BJ (cell line): ENCODE measurements at regions not wholly inside any gene's neighbourhood (a gene's known extent, or its start where the extent isn't known, plus 50 kb on each side); places are given as distances from the start of the nearest gene placed in this dataset.

Experiments used
- CTCF ChIA-PET: fragments of 350-600 bp; formaldehyde crosslinking; extraction: SDS; loops from one replicate; lab custom pipeline; 2021; ENCODE audit warnings: antibody characterized with exemption, inconsistent platforms; lab: Yijun Ruan, JAX
- POLR2A ChIA-PET: fragments of 300-600 bp; sonication (Branson Sonifier 250); formaldehyde crosslinking; extraction: SDS; loops from one replicate; lab custom pipeline; 2021; ENCODE audit warnings: antibody characterized with exemption; lab: Charles Lee
- DNase-seq: peaks from one replicate; pipeline ENCODE4 v3.0.0-alpha.2; 2011; ENCODE audit warnings: low read depth
- H3K27me3 ChIP-seq: 2 replicates; pipeline ENCODE4 v1.6.0; 2011; ENCODE audit warnings: low read length; ENCODE audit not compliant: control insufficient read depth, insufficient read depth
- H3K36me3 ChIP-seq: 2 replicates; pipeline ENCODE4 v1.5.1; 2011; ENCODE audit warnings: low read length; ENCODE audit not compliant: control insufficient read depth, insufficient read depth
- H3K4me3 ChIP-seq: 2 replicates; pipeline ENCODE4 v1.5.1; 2011; ENCODE audit warnings: low read depth, mild to moderate bottlenecking, control low read depth, low read length
- TF ChIP-seq, protein P1 (sequence below): IDR thresholded peaks from 2 replicates; pipeline ENCODE4 v1.5.1; 2011; ENCODE audit warnings: low read depth, mild to moderate bottlenecking, control low read depth, inconsistent platforms, low read length, moderate library complexity; ENCODE audit not compliant: insufficient read depth

DNA sequence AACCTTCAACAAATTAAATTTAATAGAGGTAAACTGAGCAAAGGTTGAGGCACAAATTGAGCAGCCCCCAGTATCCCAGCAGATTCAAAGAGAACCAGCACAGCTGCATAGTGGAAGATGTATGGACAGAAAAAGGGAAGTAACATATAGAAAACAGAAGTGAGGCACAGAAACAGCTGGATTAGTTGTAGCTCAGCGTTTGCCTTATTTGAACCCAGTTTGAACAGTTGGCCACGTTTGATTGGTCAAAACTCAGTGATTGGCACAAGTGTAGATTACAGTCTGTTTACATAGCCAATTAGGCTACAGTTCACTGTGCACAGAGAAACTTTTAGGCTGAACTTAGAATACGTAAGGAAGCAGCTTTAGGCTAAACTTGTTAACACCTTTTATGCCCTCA, 315.5 kb downstream of the RMST start:
- TF ChIP-seq, protein P1, sequence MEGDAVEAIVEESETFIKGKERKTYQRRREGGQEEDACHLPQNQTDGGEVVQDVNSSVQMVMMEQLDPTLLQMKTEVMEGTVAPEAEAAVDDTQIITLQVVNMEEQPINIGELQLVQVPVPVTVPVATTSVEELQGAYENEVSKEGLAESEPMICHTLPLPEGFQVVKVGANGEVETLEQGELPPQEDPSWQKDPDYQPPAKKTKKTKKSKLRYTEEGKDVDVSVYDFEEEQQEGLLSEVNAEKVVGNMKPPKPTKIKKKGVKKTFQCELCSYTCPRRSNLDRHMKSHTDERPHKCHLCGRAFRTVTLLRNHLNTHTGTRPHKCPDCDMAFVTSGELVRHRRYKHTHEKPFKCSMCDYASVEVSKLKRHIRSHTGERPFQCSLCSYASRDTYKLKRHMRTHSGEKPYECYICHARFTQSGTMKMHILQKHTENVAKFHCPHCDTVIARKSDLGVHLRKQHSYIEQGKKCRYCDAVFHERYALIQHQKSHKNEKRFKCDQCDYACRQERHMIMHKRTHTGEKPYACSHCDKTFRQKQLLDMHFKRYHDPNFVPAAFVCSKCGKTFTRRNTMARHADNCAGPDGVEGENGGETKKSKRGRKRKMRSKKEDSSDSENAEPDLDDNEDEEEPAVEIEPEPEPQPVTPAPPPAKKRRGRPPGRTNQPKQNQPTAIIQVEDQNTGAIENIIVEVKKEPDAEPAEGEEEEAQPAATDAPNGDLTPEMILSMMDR: no peak
- no peaks in the 10 kb centered on the region for H3K27me3 ChIP-seq
- no peaks in the 10 kb centered on the region for H3K36me3 ChIP-seq
- no peak overlapping the region for H3K4me3 ChIP-seq
- ChIA-PET CTCF (no interaction called here), POLR2A (no interaction called here)
- DNase-seq: no peak

DNA sequence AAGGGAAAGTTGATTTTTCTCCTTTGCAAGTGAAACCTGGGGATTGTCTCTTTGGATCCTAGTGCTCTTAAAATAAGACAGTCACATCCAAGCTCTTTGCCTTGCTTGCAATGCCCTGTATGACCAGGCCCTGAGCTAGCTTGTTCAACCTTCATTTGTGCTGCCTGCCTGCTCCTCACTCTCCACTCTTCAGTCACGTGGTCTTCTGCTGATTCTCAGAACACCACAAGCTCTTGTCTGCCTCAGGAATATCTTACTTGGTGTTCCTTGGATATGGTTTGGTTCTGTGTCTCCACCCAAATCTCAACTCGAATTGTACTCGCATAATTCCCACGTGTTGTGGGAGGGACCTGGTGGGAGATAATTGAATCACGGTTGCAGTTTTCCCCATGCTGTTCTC, 318.7 kb downstream of the RMST start:
- no peak overlapping the region for H3K4me3 ChIP-seq
- no peak for DNase-seq
- TF ChIP-seq, protein P1: no peak
- ChIA-PET POLR2A (no interaction called here), CTCF (no interaction called here)
- H3K36me3 ChIP-seq: no peaks in the 10 kb centered on the region
- no peaks in the 10 kb centered on the region for H3K27me3 ChIP-seq

DNA sequence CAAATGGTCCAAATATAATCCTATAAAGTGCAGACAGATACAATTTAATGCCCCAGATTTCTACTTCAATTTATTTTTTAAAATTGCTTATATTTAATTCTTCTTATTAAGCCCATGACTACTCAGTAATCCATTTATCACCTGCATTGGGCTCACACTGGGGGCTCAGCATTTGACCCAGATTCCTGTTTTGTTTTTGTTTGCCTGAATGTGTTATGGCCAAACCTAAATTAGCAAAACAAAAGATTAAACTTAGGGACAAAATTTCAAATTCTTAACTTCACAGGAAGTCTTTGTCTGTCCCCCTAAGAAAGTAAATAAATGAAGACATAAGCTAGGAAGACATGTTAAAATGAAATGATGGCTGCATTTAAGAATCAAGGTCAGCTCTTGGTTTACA, 322.3 kb downstream of the RMST start:
- POLR2A ChIA-PET: no interaction called here

DNA sequence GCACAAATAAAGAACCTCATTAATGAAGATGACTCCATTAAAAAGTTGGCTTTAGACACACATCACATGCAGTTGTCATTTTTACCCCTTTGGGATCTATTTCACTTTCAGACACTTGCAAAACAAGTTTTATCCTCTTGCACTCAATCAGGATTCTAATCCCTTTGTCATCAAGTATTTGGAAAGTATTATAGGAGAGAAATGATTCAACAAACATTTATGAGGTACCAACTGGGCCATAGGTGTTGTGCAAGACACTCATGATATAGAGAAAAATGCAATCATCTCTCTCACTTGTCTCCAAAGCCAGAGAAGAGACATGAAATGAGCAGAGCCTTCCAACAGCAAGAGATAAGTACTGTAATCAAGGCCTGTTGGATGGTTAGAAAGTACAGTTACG, 327.7 kb downstream of the RMST start:
- DNase-seq: no peak
- CTCF ChIA-PET: no interaction called here
- POLR2A ChIA-PET: no interaction called here
- no peaks in the 10 kb centered on the region for H3K27me3 ChIP-seq
- no peak overlapping the region for H3K4me3 ChIP-seq
- TF ChIP-seq, protein P1: no peak
- no peaks in the 10 kb centered on the region for H3K36me3 ChIP-seq

More for the DNA sequence above, 322.3 kb downstream of the RMST start:
- H3K27me3 ChIP-seq: no peaks in the 10 kb centered on the region
- no peak for DNase-seq
- H3K4me3 ChIP-seq: no peak overlapping the region
- TF ChIP-seq, protein P1: no peak
- H3K36me3 ChIP-seq: no peaks in the 10 kb centered on the region
- CTCF ChIA-PET: no interaction called here

DNA sequence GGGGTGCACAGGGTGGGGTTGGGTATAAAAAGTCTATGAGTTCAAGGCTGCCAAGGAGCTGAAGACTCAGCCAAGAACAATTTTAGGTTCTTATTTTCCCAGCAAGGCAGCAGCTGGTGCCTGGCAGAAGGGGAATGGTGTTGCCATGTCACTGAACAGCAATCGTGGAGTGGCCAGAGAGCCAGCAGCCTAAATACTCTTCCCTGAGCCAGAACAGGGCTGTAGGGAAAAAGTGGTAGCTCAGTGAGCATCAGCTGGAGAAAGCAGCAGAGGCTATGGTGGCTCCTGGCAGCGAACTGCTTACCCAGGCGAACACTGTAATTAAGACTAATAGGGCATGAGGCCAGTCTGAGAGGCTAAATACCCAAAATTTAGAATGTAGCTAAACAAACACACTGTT, 334.9 kb downstream of the RMST start:
- CTCF ChIA-PET: no interaction called here
- no peak for DNase-seq
- no peaks in the 10 kb centered on the region for H3K36me3 ChIP-seq
- H3K4me3 ChIP-seq: no peak overlapping the region
- H3K27me3 ChIP-seq: no peaks in the 10 kb centered on the region
- TF ChIP-seq, protein P1: no peak
- POLR2A ChIA-PET: no interaction called here
